ENCODE measurements at regions not wholly inside any gene's neighbourhood (a gene's known extent, or its start where the extent isn't known, plus 50 kb on each side); places are given as distances from the start of the nearest gene placed in this dataset.

DNA sequence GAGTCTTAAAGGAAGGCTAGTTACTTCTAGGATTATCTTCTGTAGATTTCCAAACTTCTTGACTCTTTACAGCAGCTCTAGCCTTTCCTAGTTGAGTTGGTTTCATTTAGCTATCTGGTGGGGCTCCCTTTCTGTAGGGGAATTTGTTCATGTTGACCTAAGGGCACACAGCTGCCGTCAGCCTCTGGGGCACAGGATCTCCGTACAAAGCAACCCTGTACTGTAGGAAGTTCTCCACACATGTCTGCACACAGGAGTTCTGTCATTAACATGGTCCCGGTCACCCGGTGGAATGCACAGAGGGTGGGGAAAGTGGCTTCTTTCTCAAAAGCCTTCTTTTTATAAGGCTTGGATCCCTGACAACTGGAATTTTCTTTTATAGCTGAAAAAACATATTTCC lies 88.7 kb upstream of the TNIK start:
- Mint-ChIP-seq H3K36me3 (ENCODE audit: low read depth) (no peaks in the 10 kb centered on the region), H3K4me3 (no peak overlapping the region), H3K4me1 (ENCODE audit: low read depth) (peaks cover 7% of the 10 kb centered on the region), H3K27me3 (no peaks in the 10 kb centered on the region), H3K27ac (peak overlapping the region; percentile 50), H3K9me3 (no peaks in the 10 kb centered on the region)
- intact Hi-C loops (cut with micrococcal nuclease) = no loop called here

DNA sequence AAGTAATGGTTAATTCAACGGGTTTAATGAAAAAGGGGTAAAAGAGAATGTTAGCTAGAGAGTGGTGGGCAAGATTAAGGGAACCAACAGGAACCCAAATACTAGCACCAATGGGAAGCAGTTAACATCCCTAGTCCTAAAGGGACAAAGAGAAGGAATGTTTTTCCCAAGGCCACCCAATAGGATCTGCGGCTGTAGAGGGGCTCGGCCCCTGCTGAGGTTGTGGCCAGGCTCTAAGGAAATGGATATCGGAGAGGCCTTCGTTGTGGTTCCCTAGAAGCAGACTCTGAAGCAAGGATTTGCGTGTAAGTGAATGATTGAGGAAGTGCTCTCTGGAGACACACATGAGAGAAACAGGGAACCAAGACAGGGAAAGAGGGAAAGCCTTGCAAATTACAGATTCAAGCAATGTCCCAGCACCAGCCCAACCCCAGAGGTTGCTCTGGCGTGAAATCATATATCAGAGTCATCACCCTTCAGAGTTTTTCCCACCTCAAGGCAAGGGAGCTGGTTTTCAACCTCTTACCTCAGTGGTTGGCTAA lies 83.6 kb upstream of the TNIK start:
- Mint-ChIP-seq H3K27me3 (no peaks in the 10 kb centered on the region), H3K27ac (no peak overlapping the region), H3K4me1 (ENCODE audit: low read depth) (peaks cover 6% of the 10 kb centered on the region), H3K4me3 (no peak overlapping the region), H3K36me3 (ENCODE audit: low read depth) (no peaks in the 10 kb centered on the region), H3K9me3 (no peaks in the 10 kb centered on the region)
- intact Hi-C loops (cut with micrococcal nuclease) = no loop called here

DNA sequence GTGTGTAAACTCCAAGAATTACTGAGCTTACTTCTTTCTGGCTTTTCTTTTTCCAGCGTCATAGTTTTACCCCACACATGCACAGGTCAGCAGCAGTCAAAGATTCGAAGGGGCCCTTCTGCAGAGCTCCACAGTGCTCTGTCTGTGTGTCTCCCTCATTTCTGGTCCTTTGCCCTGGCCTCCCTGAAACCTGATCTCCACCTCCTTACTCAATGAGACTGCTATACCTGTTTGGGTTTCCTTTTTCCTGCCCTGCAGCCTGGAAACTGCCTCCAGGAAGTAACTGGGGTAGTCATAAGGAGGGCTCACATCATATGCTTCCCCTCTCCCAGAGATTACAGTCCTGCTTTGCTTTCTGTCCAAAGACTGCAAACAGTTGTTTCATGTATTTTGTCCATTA lies 82.8 kb upstream of the TNIK start:
- Mint-ChIP-seq H3K36me3 (ENCODE audit: low read depth) (no peaks in the 10 kb centered on the region), H3K27me3 (no peaks in the 10 kb centered on the region), H3K9me3 (no peaks in the 10 kb centered on the region), H3K27ac (no peak overlapping the region), H3K4me3 (no peak overlapping the region), H3K4me1 (ENCODE audit: low read depth) (no peaks in the 10 kb centered on the region)
- intact Hi-C loops (cut with micrococcal nuclease) = no loop called here

DNA sequence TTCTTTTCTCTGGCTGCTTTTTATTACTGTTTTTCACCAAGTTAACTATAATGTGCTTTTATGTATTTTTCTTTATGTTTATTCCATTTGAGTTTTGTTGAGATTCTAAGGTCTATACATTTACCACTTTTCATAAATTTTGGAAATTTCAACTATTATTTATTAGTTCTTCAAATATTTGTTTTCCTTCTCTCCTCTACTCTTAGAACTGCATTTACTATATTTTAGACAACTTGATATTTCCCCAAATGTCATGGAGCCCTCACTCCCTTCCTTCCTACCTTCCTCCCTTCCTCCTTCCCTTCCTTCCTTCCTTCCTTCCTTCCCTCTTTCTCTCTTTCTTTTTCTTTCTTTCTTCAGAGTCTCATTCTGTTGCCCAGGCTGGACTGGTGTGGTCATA lies 81.4 kb upstream of the TNIK start:
- H3K27ac Mint-ChIP-seq = no peak overlapping the region
- H3K27me3 Mint-ChIP-seq = no peaks in the 10 kb centered on the region
- H3K9me3 Mint-ChIP-seq = no peaks in the 10 kb centered on the region
- H3K36me3 Mint-ChIP-seq (ENCODE audit: low read depth) = no peaks in the 10 kb centered on the region
- no peak overlapping the region for H3K4me3 Mint-ChIP-seq
- H3K4me1 Mint-ChIP-seq (ENCODE audit: low read depth) = no peaks in the 10 kb centered on the region
- intact Hi-C loops (cut with micrococcal nuclease) = no loop called here

DNA sequence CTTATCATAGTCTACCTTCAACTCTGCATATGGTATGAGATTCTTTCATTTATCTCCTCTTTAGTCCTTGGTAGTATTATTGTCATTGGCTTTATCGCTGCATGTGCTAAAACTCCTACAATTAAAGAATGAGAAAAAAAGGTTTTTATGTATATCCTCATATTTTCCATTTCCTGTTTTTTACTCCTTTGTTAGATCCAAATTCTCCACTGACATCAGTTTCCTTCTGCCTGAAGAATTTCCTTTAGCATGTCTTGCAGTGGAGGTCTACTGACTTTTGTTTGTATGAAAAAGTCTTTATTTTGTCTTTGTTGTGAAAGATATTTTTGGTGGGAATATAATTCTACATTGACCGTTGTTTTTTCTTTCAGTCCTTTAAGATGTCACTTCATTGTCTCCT lies 81.0 kb upstream of the TNIK start:
- H3K4me3 Mint-ChIP-seq = no peak overlapping the region
- intact Hi-C loops (cut with micrococcal nuclease) = no loop called here
- H3K27me3 Mint-ChIP-seq = no peaks in the 10 kb centered on the region
- no peaks in the 10 kb centered on the region for H3K9me3 Mint-ChIP-seq
- no peaks in the 10 kb centered on the region for H3K36me3 Mint-ChIP-seq (ENCODE audit: low read depth)
- no peak overlapping the region for H3K27ac Mint-ChIP-seq
- H3K4me1 Mint-ChIP-seq (ENCODE audit: low read depth) = no peaks in the 10 kb centered on the region

DNA sequence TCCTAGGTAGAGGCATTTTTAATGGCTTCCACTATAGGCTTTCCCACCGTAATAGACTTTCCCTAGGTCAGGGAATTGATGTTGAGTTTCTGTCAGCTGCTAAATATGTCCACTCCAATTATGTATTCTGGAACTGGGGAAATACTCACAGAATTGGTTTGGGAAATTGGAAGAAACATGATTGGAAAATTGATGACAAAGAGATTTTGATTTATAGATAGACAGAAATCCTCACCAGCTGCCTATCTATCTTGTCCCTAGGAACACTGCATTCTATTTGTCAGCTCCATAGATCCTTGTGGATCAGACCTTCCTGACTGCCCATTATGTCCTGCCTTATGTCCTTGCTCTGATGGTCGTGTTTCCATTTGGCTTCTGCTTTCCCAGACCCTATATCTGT lies 75.6 kb upstream of the TNIK start:
- H3K4me3 Mint-ChIP-seq = no peak overlapping the region
- no peaks in the 10 kb centered on the region for H3K4me1 Mint-ChIP-seq (ENCODE audit: low read depth)
- no peaks in the 10 kb centered on the region for H3K9me3 Mint-ChIP-seq
- intact Hi-C loops (cut with micrococcal nuclease) = no loop called here
- H3K27ac Mint-ChIP-seq = no peak overlapping the region
- H3K27me3 Mint-ChIP-seq = no peaks in the 10 kb centered on the region
- no peaks in the 10 kb centered on the region for H3K36me3 Mint-ChIP-seq (ENCODE audit: low read depth)

DNA sequence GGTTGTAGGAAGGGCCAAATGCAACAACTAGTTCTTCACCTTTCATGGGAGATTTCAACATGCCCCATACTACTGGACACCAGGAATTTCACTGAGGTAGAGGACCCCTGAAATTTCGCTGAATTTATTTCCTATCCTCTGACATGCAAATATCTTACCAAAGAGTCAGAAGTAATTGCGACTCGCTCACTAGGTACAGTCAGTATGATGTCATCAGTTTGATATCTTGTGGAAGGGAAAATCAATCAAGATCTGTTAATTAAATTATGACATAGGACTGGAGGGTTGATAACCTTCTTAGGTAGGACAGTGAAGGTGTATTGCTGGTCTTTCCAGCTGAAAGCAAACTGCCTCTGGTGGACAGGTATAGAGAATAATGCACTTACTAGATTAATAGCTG lies 74.9 kb upstream of the TNIK start:
- intact Hi-C loops (cut with micrococcal nuclease) = no loop called here
- H3K4me1 Mint-ChIP-seq (ENCODE audit: low read depth) = no peaks in the 10 kb centered on the region
- H3K27ac Mint-ChIP-seq = no peak overlapping the region
- H3K27me3 Mint-ChIP-seq = no peaks in the 10 kb centered on the region
- H3K4me3 Mint-ChIP-seq = no peak overlapping the region
- H3K9me3 Mint-ChIP-seq = no peaks in the 10 kb centered on the region
- no peaks in the 10 kb centered on the region for H3K36me3 Mint-ChIP-seq (ENCODE audit: low read depth)

DNA sequence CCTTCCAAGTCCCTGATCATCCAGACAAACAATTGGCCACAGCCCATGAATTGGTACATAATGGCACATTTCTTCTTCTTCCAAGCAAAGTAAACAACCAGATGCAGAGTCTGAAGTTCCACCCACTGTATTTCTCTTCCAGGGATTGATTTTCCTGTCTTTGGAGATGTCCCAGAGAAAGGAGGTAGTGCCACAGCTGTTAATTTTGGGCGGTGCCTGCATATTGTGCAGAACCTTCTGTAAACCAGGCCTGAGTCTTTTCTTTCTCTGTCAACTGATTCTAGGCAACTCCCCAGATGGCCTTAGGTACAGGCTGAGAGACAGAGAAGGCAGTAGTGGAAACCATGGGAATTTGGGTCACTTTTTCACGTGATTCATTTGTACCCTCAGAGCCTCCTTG lies 73.5 kb upstream of the TNIK start:
- Mint-ChIP-seq H3K36me3 (ENCODE audit: low read depth) (no peaks in the 10 kb centered on the region), H3K4me1 (ENCODE audit: low read depth) (no peaks in the 10 kb centered on the region), H3K4me3 (no peak overlapping the region), H3K27ac (no peak overlapping the region), H3K9me3 (no peaks in the 10 kb centered on the region), H3K27me3 (no peaks in the 10 kb centered on the region)
- intact Hi-C loops (cut with micrococcal nuclease) = no loop called here

DNA sequence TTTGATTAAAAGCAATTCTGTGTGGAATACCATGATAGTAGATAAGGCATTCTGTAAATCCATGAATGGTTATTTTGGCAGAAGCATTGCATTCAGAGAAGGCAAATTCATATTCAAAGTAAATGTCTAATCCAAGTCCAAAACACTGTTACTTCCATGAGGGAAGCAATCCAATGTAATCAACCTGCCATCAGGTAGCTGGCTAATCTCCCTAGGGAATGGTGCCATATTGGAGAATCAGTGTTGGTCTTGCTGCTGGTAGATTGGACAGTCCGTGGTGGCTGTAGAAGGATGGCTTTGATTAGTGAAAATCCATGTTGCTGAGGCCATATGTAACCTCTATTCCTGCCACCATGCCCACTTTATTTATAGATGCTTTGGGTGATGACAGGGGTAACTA lies 72.1 kb upstream of the TNIK start:
- no peaks in the 10 kb centered on the region for H3K27me3 Mint-ChIP-seq
- no peak overlapping the region for H3K4me3 Mint-ChIP-seq
- no peaks in the 10 kb centered on the region for H3K4me1 Mint-ChIP-seq (ENCODE audit: low read depth)
- no peaks in the 10 kb centered on the region for H3K36me3 Mint-ChIP-seq (ENCODE audit: low read depth)
- H3K27ac Mint-ChIP-seq = no peak overlapping the region
- intact Hi-C loops (cut with micrococcal nuclease) = no loop called here
- no peaks in the 10 kb centered on the region for H3K9me3 Mint-ChIP-seq

DNA sequence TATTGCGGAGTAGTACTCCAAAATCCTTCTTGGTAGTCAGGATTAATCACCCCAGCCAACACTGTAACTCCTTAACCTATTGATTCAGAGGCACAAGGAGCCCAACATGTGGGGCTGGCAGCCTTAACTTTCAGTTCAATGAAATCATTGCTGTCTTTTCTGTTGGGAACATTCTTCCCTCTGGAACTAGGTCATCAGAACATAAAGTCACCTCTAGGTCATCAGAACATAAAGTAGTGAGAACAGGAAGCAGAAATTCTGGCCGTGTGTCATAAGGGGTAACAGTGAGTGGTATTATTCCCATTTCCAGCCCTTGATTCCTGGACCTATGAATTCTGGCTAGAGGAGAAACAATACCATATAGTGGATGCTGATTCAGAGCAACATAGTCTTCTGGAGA lies 71.5 kb upstream of the TNIK start:
- no peaks in the 10 kb centered on the region for H3K27me3 Mint-ChIP-seq
- H3K4me3 Mint-ChIP-seq = no peak overlapping the region
- intact Hi-C loops (cut with micrococcal nuclease) = no loop called here
- H3K36me3 Mint-ChIP-seq (ENCODE audit: low read depth) = no peaks in the 10 kb centered on the region
- H3K27ac Mint-ChIP-seq = no peak overlapping the region
- no peaks in the 10 kb centered on the region for H3K9me3 Mint-ChIP-seq
- no peaks in the 10 kb centered on the region for H3K4me1 Mint-ChIP-seq (ENCODE audit: low read depth)

DNA sequence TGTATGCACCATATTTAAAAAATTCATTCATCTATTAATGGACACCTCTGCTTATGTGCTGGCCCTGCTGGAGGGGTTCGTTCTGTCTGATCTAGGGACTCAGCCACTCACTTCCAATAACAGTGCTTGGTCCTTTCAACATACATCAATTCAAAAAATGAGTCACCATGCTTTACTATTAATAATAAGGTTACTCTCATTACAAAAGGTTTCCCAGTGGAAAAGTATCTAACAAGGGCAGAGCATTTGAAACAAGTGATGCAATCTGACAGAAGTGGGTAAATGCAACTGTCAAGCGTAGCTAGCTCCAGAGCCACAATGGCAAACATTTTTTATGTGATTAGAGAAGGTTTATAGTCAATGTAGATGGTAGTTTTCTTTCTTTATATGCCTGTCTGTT lies 67.9 kb upstream of the TNIK start:
- intact Hi-C loops (cut with micrococcal nuclease) = no loop called here
- H3K9me3 Mint-ChIP-seq = no peaks in the 10 kb centered on the region
- H3K36me3 Mint-ChIP-seq (ENCODE audit: low read depth) = no peaks in the 10 kb centered on the region
- no peaks in the 10 kb centered on the region for H3K27me3 Mint-ChIP-seq
- no peaks in the 10 kb centered on the region for H3K4me1 Mint-ChIP-seq (ENCODE audit: low read depth)
- H3K27ac Mint-ChIP-seq = no peak overlapping the region
- no peak overlapping the region for H3K4me3 Mint-ChIP-seq

DNA sequence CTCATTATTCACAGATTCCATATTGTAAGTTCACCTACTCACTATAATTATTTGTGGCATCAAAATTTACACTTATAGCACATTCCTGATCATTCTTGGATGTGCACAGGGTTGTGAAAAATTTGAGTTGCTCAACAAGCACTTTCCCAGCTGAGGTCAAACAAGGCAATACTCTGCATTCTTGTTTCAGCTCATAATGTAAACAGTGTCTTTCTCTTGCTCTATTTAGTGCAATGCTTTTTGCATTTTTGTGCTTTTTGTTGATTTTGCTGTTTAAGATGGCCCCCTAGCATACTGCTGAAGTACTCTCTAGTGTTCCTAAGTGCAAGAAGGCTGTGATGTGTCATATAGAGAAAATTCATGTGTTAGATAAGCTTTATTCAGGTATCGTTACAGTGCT lies 66.7 kb upstream of the TNIK start:
- no peaks in the 10 kb centered on the region for H3K4me1 Mint-ChIP-seq (ENCODE audit: low read depth)
- no peak overlapping the region for H3K27ac Mint-ChIP-seq
- intact Hi-C loops (cut with micrococcal nuclease) = no loop called here
- H3K9me3 Mint-ChIP-seq = no peaks in the 10 kb centered on the region
- H3K36me3 Mint-ChIP-seq (ENCODE audit: low read depth) = no peaks in the 10 kb centered on the region
- H3K27me3 Mint-ChIP-seq = no peaks in the 10 kb centered on the region
- H3K4me3 Mint-ChIP-seq = no peak overlapping the region

DNA sequence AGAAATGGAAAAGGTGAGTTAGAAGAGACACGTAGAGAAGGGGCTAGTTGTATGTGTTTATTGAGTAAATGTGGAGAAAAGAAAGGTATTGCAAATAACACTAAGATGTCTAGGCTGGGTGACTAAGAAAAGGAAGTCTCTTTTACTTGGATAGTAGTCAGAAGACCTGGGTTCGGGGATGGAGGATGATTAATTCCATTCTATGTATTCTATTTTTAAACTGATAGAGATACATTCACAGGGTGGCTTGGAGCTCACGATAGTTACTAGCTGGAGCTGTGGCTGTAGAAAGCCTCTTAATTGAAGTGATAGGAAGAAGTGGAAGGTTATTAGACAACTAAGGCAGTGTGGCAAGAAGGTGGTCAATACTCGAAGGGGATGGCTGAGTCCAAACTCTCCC lies 65.9 kb upstream of the TNIK start:
- H3K27ac Mint-ChIP-seq = no peak overlapping the region
- intact Hi-C loops (cut with micrococcal nuclease) = no loop called here
- H3K4me3 Mint-ChIP-seq = no peak overlapping the region
- no peaks in the 10 kb centered on the region for H3K4me1 Mint-ChIP-seq (ENCODE audit: low read depth)
- H3K9me3 Mint-ChIP-seq = no peaks in the 10 kb centered on the region
- no peaks in the 10 kb centered on the region for H3K36me3 Mint-ChIP-seq (ENCODE audit: low read depth)
- H3K27me3 Mint-ChIP-seq = no peaks in the 10 kb centered on the region

DNA sequence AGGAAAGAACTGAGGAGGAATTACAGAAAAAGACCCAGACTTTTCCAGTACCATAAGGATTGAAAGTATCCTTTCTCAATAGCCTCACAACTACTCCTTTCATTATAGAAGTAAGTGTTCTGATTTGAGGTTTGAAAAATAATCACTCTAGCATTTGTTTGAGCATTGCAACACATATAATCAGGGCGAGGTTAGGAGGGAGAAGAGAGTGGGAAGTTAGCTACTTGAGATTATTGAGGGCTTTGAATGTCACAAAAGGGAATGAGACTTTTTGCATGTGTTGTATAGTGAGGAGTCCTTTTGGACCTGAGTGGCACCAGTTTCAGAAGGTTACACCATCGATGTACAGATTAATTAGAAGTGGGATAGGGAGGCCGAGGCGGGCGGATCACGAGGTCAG lies 65.2 kb upstream of the TNIK start:
- intact Hi-C loops (cut with micrococcal nuclease) = no loop called here
- Mint-ChIP-seq H3K36me3 (ENCODE audit: low read depth) (no peaks in the 10 kb centered on the region), H3K4me1 (ENCODE audit: low read depth) (no peaks in the 10 kb centered on the region), H3K27ac (no peak overlapping the region), H3K9me3 (no peaks in the 10 kb centered on the region), H3K4me3 (no peak overlapping the region), H3K27me3 (no peaks in the 10 kb centered on the region)

DNA sequence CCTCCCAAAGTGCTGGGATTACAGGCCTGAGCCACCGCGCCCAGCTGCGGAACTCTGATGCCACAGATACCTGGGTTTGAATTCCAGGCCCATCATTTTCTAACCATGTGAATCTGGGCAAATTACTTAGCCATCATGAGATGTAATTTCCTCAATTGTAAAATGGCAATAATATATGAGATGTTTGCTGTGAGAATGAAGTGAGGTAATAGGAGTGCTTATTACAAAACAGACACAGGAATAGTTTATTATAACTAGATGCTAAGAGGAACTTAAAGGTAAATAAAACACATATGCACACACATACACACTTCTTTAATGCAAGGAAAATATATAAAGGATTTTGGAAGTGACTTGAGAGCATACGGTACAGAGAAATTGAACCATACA lies 64.7 kb upstream of the TNIK start:
- Mint-ChIP-seq H3K36me3 (ENCODE audit: low read depth) (no peaks in the 10 kb centered on the region), H3K4me3 (no peak overlapping the region), H3K4me1 (ENCODE audit: low read depth) (no peaks in the 10 kb centered on the region), H3K27ac (no peak overlapping the region), H3K27me3 (no peaks in the 10 kb centered on the region), H3K9me3 (no peaks in the 10 kb centered on the region)
- intact Hi-C loops (cut with micrococcal nuclease) = no loop called here

DNA sequence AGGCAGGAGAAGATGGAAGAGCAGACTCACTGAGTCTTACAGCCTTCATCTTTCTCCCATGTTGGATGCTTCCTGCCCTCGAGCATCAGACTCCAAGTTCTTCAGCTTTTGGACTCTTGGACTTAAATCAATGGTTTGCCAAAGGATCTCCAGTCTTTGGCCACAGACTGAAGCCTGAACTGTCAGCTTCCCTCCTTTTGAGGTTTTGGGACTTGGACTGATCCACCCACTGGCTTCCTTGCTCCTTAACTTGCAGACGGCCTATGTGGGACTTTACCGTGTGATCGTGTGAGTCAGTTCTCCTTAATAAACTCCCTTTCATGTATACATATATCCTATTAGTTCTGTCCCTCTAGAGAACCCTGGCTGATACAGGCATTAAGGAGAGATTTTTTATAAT lies 62.4 kb upstream of the TNIK start:
- no peaks in the 10 kb centered on the region for H3K36me3 Mint-ChIP-seq (ENCODE audit: low read depth)
- no peaks in the 10 kb centered on the region for H3K27me3 Mint-ChIP-seq

More for the DNA sequence above, 62.4 kb upstream of the TNIK start:
- no peak overlapping the region for H3K27ac Mint-ChIP-seq
- intact Hi-C loops (cut with micrococcal nuclease) = no loop called here
- no peak overlapping the region for H3K4me3 Mint-ChIP-seq
- H3K9me3 Mint-ChIP-seq = no peaks in the 10 kb centered on the region
- H3K4me1 Mint-ChIP-seq (ENCODE audit: low read depth) = no peaks in the 10 kb centered on the region
